ENCODE measurements at regions not wholly inside any gene's neighbourhood (a gene's known extent, or its start where the extent isn't known, plus 50 kb on each side); places are given as distances from the start of the nearest gene placed in this dataset.

DNA sequence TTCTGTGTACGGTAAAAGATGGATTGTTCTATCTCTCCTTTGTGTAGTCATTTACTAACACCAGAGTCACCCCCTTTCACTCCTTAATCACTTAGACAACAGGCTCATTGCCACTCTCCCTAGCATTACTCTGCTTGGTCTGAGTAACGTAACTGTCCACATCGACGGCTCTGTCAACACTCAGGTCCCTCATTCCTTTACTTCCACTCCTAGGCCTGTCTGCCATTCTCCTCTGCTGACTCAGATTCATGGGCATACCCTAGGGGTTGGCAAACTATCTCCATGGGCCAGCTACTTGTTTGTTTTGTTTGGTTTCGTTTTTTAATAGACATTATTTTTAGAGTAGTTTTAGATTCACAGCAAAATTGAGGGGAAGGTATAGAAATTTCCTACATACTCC is 243.9 kb downstream of the NR4A2 start:
- TF ChIP-seq, protein P1, sequence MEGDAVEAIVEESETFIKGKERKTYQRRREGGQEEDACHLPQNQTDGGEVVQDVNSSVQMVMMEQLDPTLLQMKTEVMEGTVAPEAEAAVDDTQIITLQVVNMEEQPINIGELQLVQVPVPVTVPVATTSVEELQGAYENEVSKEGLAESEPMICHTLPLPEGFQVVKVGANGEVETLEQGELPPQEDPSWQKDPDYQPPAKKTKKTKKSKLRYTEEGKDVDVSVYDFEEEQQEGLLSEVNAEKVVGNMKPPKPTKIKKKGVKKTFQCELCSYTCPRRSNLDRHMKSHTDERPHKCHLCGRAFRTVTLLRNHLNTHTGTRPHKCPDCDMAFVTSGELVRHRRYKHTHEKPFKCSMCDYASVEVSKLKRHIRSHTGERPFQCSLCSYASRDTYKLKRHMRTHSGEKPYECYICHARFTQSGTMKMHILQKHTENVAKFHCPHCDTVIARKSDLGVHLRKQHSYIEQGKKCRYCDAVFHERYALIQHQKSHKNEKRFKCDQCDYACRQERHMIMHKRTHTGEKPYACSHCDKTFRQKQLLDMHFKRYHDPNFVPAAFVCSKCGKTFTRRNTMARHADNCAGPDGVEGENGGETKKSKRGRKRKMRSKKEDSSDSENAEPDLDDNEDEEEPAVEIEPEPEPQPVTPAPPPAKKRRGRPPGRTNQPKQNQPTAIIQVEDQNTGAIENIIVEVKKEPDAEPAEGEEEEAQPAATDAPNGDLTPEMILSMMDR (IDR thresholded peaks at IDR 0.05), result no peak
- no peak for TF ChIP-seq ZFX (IDR thresholded peaks at IDR 0.05; ENCODE audit: borderline replicate concordance)
